Skeletal muscle tissue (tissue), 3 donors: ENCODE measurements at regions not wholly inside any gene's neighbourhood (a gene's known extent, or its start where the extent isn't known, plus 50 kb on each side); places are given as distances from the start of the nearest gene placed in this dataset.

Source experiments
- H3K27ac ChIP-seq: one replicate; pipeline ENCODE4 v1.7.0; 2013; ENCODE audit warnings: mild to moderate bottlenecking, low read depth, low read length, inconsistent platforms
- H3K27me3 ChIP-seq, 3 donors: one replicate each; pipeline ENCODE4 v1.7.0; 2013; ENCODE audit warnings: low read length in 3 of 3; ENCODE audit not compliant: control insufficient read depth in 3 of 3, insufficient read depth in 3 of 3
- H3K36me3 ChIP-seq, 3 donors: one replicate each; pipeline ENCODE4 v1.7.0; 2013; ENCODE audit warnings: low read length in 3 of 3; ENCODE audit not compliant: control insufficient read depth in 3 of 3, insufficient read depth in 3 of 3
- H3K4me1 ChIP-seq, 3 donors: one replicate each; pipeline ENCODE4 v1.7.0; 2013; ENCODE audit warnings: low read length in 3 of 3, mild to moderate bottlenecking in 3 of 3; ENCODE audit not compliant: control insufficient read depth in 3 of 3, insufficient read depth in 3 of 3
- H3K4me3 ChIP-seq, 3 donors: one replicate each; pipeline ENCODE4 v1.7.0; 2013; ENCODE audit warnings: low read length in 3 of 3
- H3K9ac ChIP-seq, 3 donors: one replicate each; pipeline ENCODE4 v1.7.0; 2013; ENCODE audit warnings: low read length in 3 of 3, mild to moderate bottlenecking in 3 of 3, moderate library complexity in 2 of 3, low read depth in 1 of 3
- H3K9me3 ChIP-seq, 3 donors: one replicate each; pipeline ENCODE4 v1.7.0; 2013; ENCODE audit warnings: low read length in 3 of 3; ENCODE audit not compliant: control insufficient read depth in 3 of 3
- donor health status: Osteomylitis.

DNA sequence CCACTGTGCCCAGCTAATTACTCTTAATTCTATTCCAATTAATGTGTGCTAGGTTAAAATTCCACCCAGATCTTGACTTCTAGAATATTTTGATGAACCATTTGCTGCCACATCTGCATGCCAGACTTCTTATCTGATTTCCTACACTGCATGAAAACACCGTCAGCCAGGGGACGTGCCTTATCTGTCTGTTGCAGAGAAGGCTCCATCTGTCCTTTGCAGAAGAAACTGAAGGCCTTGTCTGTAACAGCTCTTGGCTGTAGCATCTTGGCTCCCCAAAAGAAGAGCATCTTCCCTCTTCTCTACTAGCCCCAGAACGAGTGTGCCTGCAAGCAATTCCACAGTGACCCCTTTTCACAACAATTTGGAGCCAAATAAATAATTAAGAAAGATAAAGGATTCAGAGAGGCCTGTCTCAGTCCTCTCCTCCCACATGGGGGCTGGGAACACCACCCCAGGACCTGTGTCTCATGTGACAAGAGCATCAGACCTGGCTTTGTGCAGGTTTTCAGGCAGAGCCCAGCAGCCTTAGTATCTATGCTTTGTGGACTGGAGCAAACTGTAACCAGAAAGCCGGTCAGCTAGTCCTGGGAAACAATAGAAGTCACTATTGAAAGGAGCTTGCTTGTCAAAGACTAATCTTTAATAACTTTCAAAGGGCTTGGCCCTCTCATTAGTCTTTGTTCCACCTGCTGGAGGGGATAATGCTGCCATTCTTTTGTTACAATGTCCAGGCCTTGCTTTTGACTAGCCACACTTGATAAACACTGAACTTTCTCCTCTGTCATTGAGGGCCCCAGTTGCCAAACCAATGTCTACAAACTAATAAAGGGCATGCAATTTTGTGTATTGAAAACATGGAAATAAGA, 84.0 kb upstream of the NEUROD1 start:
- H3K9me3 ChIP-seq, result no peaks in the 10 kb centered on the region
- H3K36me3 ChIP-seq, result no peaks in the 10 kb centered on the region
- no peaks in the 10 kb centered on the region for H3K27me3 ChIP-seq
- H3K27ac ChIP-seq, result no peak overlapping the region
- no peak overlapping the region for H3K9ac ChIP-seq
- H3K4me1 ChIP-seq, result no peaks in the 10 kb centered on the region
- H3K4me3 ChIP-seq, result no peak overlapping the region

GRCh38 chr2:181766129-181766528, 85.8 kb upstream of the NEUROD1 start:
- H3K9me3 ChIP-seq, result no peaks in the 10 kb centered on the region

GRCh38 chr2:181770150-181770549, 89.8 kb upstream of the NEUROD1 start:
- H3K4me1 ChIP-seq, result no peaks in the 10 kb centered on the region
- H3K4me3 ChIP-seq, result no peak overlapping the region
- no peaks in the 10 kb centered on the region for H3K27me3 ChIP-seq
- no peak overlapping the region for H3K9ac ChIP-seq
- no peaks in the 10 kb centered on the region for H3K9me3 ChIP-seq
- H3K27ac ChIP-seq, result no peak overlapping the region
- no peaks in the 10 kb centered on the region for H3K36me3 ChIP-seq

More at GRCh38 chr2:181766129-181766528, 85.8 kb upstream of the NEUROD1 start:
- Histone ChIP-seq H3K27ac (no peak overlapping the region), H3K27me3 (no peaks in the 10 kb centered on the region), H3K4me1 (no peaks in the 10 kb centered on the region), H3K4me3 (no peak overlapping the region), H3K36me3 (no peaks in the 10 kb centered on the region), H3K9ac (no peak overlapping the region)

- no peak overlapping the region for H3K27ac ChIP-seq
- H3K4me3 ChIP-seq, result no peak overlapping the region
Measured at GRCh38 chr2:181771356-181771755, 91.0 kb upstream of the NEUROD1 start.

DNA sequence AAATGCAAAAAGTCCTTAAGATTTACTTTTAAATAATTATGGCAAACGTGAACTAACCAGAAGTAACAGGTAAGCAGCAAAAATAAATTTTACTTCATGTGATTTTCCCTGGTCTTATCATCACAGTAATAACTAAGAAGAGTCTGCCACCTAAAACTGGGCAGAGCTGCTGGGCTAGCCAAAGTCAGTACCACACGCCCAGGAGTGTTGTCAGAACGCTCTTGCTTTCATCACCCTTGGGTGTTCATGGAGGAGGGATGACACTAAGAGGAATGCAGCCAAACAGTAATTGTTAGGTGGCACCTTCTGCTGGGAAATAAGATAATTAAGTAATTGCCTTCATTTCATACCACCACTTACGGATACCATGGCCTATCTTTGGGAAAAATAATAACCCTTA, 92.0 kb upstream of the NEUROD1 start:
- no peak overlapping the region for H3K27ac ChIP-seq

More at GRCh38 chr2:181771356-181771755, 91.0 kb upstream of the NEUROD1 start:
- Histone ChIP-seq H3K9ac (no peak overlapping the region), H3K9me3 (no peaks in the 10 kb centered on the region), H3K36me3 (no peaks in the 10 kb centered on the region), H3K27me3 (no peaks in the 10 kb centered on the region), H3K4me1 (no peaks in the 10 kb centered on the region)

GRCh38 chr2:181772777-181773176, 92.5 kb upstream of the NEUROD1 start:
- Histone ChIP-seq H3K27ac (no peak overlapping the region), H3K27me3 (no peaks in the 10 kb centered on the region), H3K9me3 (no peaks in the 10 kb centered on the region), H3K4me1 (no peaks in the 10 kb centered on the region), H3K9ac (no peak overlapping the region), H3K36me3 (no peaks in the 10 kb centered on the region), H3K4me3 (no peak overlapping the region)

More for the DNA sequence above, 92.0 kb upstream of the NEUROD1 start:
- H3K9ac ChIP-seq, result no peak overlapping the region
- no peaks in the 10 kb centered on the region for H3K27me3 ChIP-seq
- no peaks in the 10 kb centered on the region for H3K9me3 ChIP-seq
- H3K4me1 ChIP-seq, result no peaks in the 10 kb centered on the region
- H3K4me3 ChIP-seq, result no peak overlapping the region
- no peaks in the 10 kb centered on the region for H3K36me3 ChIP-seq

DNA sequence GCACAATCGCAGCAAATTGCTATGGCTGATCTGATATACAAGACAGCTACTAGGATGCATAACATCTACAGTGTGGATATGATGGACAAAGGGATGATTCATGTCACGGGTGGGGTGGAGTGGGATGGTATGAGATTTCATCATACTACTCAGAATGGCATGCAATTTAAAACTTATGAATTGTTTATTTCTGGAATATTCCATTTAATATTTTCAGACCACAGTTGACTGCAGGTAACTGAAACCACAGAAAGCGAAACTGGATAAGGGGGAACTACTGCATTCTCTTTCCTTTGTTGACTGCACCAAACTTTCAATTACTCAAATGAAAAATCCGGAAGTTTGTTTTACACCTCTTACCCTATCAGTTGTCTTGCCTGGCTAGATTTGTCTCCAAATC, 94.4 kb upstream of the NEUROD1 start:
- Histone ChIP-seq H3K9ac (no peak overlapping the region), H3K36me3 (no peaks in the 10 kb centered on the region)

DNA sequence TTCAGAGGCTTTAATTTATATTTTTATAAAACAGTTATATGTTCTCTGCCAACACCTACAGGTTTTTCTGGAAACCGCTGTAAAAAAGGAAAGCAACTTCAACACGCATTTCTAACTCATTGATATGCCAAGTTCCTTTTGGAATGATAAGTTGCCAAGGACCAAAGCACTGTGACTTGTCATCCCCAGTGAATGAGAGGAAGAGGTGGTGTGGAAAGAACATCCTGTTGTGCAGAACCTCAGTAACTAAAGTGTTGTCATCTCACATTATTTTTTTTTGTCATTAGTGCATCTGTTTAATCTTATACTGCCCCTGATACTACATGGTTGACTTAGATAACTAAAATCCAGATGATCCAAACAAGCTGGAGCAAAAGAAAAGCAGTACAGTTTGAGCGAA, 96.0 kb upstream of the NEUROD1 start:
- Histone ChIP-seq H3K9me3 (no peaks in the 10 kb centered on the region), H3K27me3 (no peaks in the 10 kb centered on the region), H3K36me3 (no peaks in the 10 kb centered on the region), H3K27ac (no peak overlapping the region), H3K4me1 (no peaks in the 10 kb centered on the region), H3K9ac (no peak overlapping the region), H3K4me3 (no peak overlapping the region)

More for the DNA sequence above, 94.4 kb upstream of the NEUROD1 start:
- no peaks in the 10 kb centered on the region for H3K9me3 ChIP-seq
- no peak overlapping the region for H3K27ac ChIP-seq
- no peaks in the 10 kb centered on the region for H3K27me3 ChIP-seq
- H3K4me1 ChIP-seq, result no peaks in the 10 kb centered on the region
- no peak overlapping the region for H3K4me3 ChIP-seq

DNA sequence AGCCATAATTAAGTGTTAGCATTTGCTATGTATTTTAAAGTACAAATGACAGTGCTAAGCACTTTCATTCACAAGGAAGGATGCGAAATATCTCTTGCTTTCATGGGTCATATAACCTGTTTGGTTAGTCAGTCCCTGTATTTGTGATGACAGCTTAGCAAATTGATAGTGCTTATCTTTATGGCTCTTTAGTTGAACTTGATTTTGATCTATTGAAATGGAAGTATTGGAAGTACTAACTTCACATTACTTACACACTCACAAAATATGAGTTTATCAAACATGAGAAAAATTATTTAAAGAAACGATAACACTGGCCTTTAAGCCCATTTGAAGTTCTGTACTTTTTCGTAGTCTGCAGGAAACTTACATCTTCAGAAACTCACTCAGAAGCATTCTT, 97.4 kb upstream of the NEUROD1 start:
- H3K27ac ChIP-seq, result no peak overlapping the region
- no peaks in the 10 kb centered on the region for H3K4me1 ChIP-seq
- no peaks in the 10 kb centered on the region for H3K9me3 ChIP-seq
- no peaks in the 10 kb centered on the region for H3K27me3 ChIP-seq
- H3K36me3 ChIP-seq, result no peaks in the 10 kb centered on the region
- no peak overlapping the region for H3K9ac ChIP-seq
- H3K4me3 ChIP-seq, result no peak overlapping the region

- Histone ChIP-seq H3K4me1 (no peaks in the 10 kb centered on the region), H3K9ac (no peak overlapping the region), H3K27me3 (no peaks in the 10 kb centered on the region), H3K9me3 (no peaks in the 10 kb centered on the region), H3K27ac (no peak overlapping the region), H3K4me3 (no peak overlapping the region), H3K36me3 (no peaks in the 10 kb centered on the region)
Measured at GRCh38 chr2:181778621-181779201, 98.4 kb upstream of the NEUROD1 start.
